Activated B cell treated with CpG ODN at 0.5 μM for 24 hours (primary cell): ENCODE measurements at regions not wholly inside any gene's neighbourhood (a gene's known extent, or its start where the extent isn't known, plus 50 kb on each side); places are given as distances from the start of the nearest gene placed in this dataset.

Source experiments
- ATAC-seq: fragments of 200-7000 bp; cut with Tn5 transposase; one replicate; pipeline ENCODE4 v1.10.0; 2021; ENCODE audit warnings: low read depth, mild to moderate bottlenecking, moderate library complexity
- CTCF ChIA-PET: fragments of 350-600 bp; sonication (Branson Sonifier 250); formaldehyde crosslinking; loops from one replicate; lab custom pipeline; 2021; ENCODE audit warnings: antibody characterized with exemption; lab: Charles Lee
- POLR2A ChIA-PET: fragments of 350-600 bp; sonication (Branson Sonifier 250); formaldehyde crosslinking; loops from one replicate; lab custom pipeline; 2021; ENCODE audit warnings: antibody characterized with exemption; lab: Charles Lee
- DNase-seq: peaks from one replicate; pipeline ENCODE4 v3.0.0; 2022
- H3K27ac Mint-ChIP-seq: one replicate; pipeline ENCODE4 v1.8.0; 2020; ENCODE audit warnings: mixed read lengths
- H3K27me3 Mint-ChIP-seq: one replicate; pipeline ENCODE4 v1.8.0; 2021; ENCODE audit warnings: mixed read lengths
- H3K36me3 Mint-ChIP-seq: one replicate; pipeline ENCODE4 v1.8.0; 2021; ENCODE audit warnings: low read depth, mixed read lengths
- H3K4me1 Mint-ChIP-seq: one replicate; pipeline ENCODE4 v1.8.0; 2021; ENCODE audit warnings: mixed read lengths
- H3K4me3 Mint-ChIP-seq: one replicate; pipeline ENCODE4 v1.8.0; 2020; ENCODE audit warnings: mild to moderate bottlenecking, mixed read lengths
- H3K9me3 Mint-ChIP-seq: one replicate; pipeline ENCODE4 v1.8.0; 2020; ENCODE audit warnings: mixed read lengths
- CTCF ChIP-seq: fragments of 200-600 bp; IDR thresholded peaks from one replicate; pipeline ENCODE4 v1.8.0; 2022; ENCODE audit warnings: antibody characterized with exemption, mild to moderate bottlenecking
- intact Hi-C: fragments of 100-400 bp; cut with micrococcal nuclease; formaldehyde crosslinking; loops from one replicate; pipeline ENCODE4 v1.15.1; 2024

GRCh38 chr5:173534664-173535063 is 81.8 kb downstream of the BOD1 start:
- no peak for ATAC-seq
- CTCF ChIA-PET, result no interaction called here
- POLR2A ChIA-PET, result no interaction called here

GRCh38 chr5:173534031-173534430 is 82.4 kb downstream of the BOD1 start:
- intact Hi-C loops, result no loop called here
- POLR2A ChIA-PET, result no interaction called here
- H3K36me3 Mint-ChIP-seq, result no peaks in the 10 kb centered on the region
- CTCF ChIA-PET, result no interaction called here
- no peak for DNase-seq
- H3K9me3 Mint-ChIP-seq, result no peaks in the 10 kb centered on the region
- no peak overlapping the region for H3K4me3 Mint-ChIP-seq
- H3K27me3 Mint-ChIP-seq, result peaks cover 20% of the 10 kb centered on the region
- no peak for TF ChIP-seq CTCF
- no peaks in the 10 kb centered on the region for H3K4me1 Mint-ChIP-seq
- H3K27ac Mint-ChIP-seq, result no peak overlapping the region
- ATAC-seq, result no peak

More at GRCh38 chr5:173534664-173535063, 81.8 kb downstream of the BOD1 start:
- no peak for DNase-seq
- H3K36me3 Mint-ChIP-seq, result no peaks in the 10 kb centered on the region
- no peaks in the 10 kb centered on the region for H3K9me3 Mint-ChIP-seq
- H3K4me3 Mint-ChIP-seq, result no peak overlapping the region
- peaks cover 20% of the 10 kb centered on the region for H3K27me3 Mint-ChIP-seq
- no peak overlapping the region for H3K27ac Mint-ChIP-seq
- intact Hi-C loops, result no loop called here
- H3K4me1 Mint-ChIP-seq, result no peaks in the 10 kb centered on the region
- TF ChIP-seq CTCF, result no peak

GRCh38 chr5:173532689-173533250 is 83.7 kb downstream of the BOD1 start:
- no peak for ATAC-seq
- Mint-ChIP-seq H3K9me3 (no peaks in the 10 kb centered on the region), H3K27me3 (peaks cover 20% of the 10 kb centered on the region), H3K36me3 (no peaks in the 10 kb centered on the region), H3K4me3 (no peak overlapping the region), H3K27ac (no peak overlapping the region), H3K4me1 (no peaks in the 10 kb centered on the region)
- CTCF ChIA-PET, result no interaction called here
- DNase-seq, result no peak
- POLR2A ChIA-PET, result no interaction called here
- TF ChIP-seq CTCF, result no peak
- intact Hi-C loops, result no loop called here

- intact Hi-C loops, result no loop called here
- H3K27ac Mint-ChIP-seq, result no peak overlapping the region
- POLR2A ChIA-PET, result no interaction called here
Measured at GRCh38 chr5:173531863-173532262, 84.6 kb downstream of the BOD1 start.

GRCh38 chr5:173530547-173530946 is 85.9 kb downstream of the BOD1 start:
- intact Hi-C loops, result no loop called here
- Mint-ChIP-seq H3K36me3 (no peaks in the 10 kb centered on the region), H3K27ac (no peak overlapping the region), H3K4me1 (no peaks in the 10 kb centered on the region), H3K4me3 (no peak overlapping the region), H3K27me3 (peaks cover 18% of the 10 kb centered on the region), H3K9me3 (no peaks in the 10 kb centered on the region)
- no peak for TF ChIP-seq CTCF
- no peak for DNase-seq
- ATAC-seq, result no peak
- CTCF ChIA-PET, result no interaction called here
- POLR2A ChIA-PET, result no interaction called here

More at GRCh38 chr5:173531863-173532262, 84.6 kb downstream of the BOD1 start:
- Mint-ChIP-seq H3K4me1 (no peaks in the 10 kb centered on the region), H3K9me3 (no peaks in the 10 kb centered on the region), H3K27me3 (peaks cover 15% of the 10 kb centered on the region), H3K4me3 (no peak overlapping the region), H3K36me3 (no peaks in the 10 kb centered on the region)
- CTCF ChIA-PET, result no interaction called here
- no peak for ATAC-seq
- no peak for TF ChIP-seq CTCF
- no peak for DNase-seq
